Brain microvascular endothelial cell (primary cell): ENCODE measurements at regions not wholly inside any gene's neighbourhood (a gene's known extent, or its start where the extent isn't known, plus 50 kb on each side); places are given as distances from the start of the nearest gene placed in this dataset.

Experiments used
- DNase-seq: peaks from one replicate; pipeline ENCODE4 v3.0.0-alpha.2; 2020
- H3K27ac ChIP-seq: fragments of 250-450 bp; sonication (Bioruptor Pico); 2 replicates; pipeline ENCODE4 v1.5.1; 2020; ENCODE audit warnings: mild to moderate bottlenecking, moderate library complexity
- H3K27me3 ChIP-seq: fragments of 250-450 bp; sonication (Bioruptor Pico); replicated peaks from 2 replicates; pipeline ENCODE4 v1.5.1; 2020; ENCODE audit warnings: mild to moderate bottlenecking
- H3K36me3 ChIP-seq: fragments of 250-450 bp; sonication (Bioruptor Pico); replicated peaks from 2 replicates; pipeline ENCODE4 v1.5.1; 2020; ENCODE audit warnings: mild to moderate bottlenecking
- H3K4me3 ChIP-seq: 2 replicates; pipeline ENCODE4 v1.5.1; 2011; ENCODE audit warnings: low read depth, mild to moderate bottlenecking, control low read depth, low read length, moderate library complexity
- in situ Hi-C: cut with HindIII; loops from 2 replicates; pipeline ENCODE4 v1.10.0; 2017; ENCODE audit warnings: low sequenced_read_pairs, low pct_ligation_motif_present
- TF ChIP-seq, protein P1 (sequence below): IDR thresholded peaks from 2 replicates; pipeline ENCODE4 v1.5.1; 2011; ENCODE audit warnings: low read depth, mild to moderate bottlenecking, moderate library complexity, low read length, control low read depth, inconsistent platforms; ENCODE audit errors: missing control alignments

DNA sequence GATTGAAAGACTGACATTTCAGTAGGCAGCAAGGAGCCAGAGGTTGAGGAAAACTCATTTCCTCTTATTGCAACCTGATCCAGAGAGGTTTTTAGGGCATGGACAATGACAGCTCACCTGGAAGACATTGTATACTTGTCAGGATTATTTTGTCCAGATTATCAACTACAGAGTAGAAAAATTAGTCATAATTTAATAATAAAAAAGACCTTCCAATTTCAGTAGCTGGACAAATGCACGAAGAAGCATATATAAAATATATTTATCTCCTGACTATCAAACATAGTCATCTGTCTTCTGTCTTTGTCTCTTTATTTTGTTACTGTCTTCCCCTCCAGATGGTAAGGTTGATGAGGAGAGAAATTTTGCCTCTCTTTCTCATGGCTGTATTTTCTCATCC, 330.6 kb upstream of the RAG2 start:
- Histone ChIP-seq H3K27ac (no peak overlapping the region), H3K4me3 (no peak overlapping the region), H3K36me3 (no peaks in the 10 kb centered on the region), H3K27me3 (no peaks in the 10 kb centered on the region)
- in situ Hi-C loops = no loop called here
- TF ChIP-seq, protein P1, sequence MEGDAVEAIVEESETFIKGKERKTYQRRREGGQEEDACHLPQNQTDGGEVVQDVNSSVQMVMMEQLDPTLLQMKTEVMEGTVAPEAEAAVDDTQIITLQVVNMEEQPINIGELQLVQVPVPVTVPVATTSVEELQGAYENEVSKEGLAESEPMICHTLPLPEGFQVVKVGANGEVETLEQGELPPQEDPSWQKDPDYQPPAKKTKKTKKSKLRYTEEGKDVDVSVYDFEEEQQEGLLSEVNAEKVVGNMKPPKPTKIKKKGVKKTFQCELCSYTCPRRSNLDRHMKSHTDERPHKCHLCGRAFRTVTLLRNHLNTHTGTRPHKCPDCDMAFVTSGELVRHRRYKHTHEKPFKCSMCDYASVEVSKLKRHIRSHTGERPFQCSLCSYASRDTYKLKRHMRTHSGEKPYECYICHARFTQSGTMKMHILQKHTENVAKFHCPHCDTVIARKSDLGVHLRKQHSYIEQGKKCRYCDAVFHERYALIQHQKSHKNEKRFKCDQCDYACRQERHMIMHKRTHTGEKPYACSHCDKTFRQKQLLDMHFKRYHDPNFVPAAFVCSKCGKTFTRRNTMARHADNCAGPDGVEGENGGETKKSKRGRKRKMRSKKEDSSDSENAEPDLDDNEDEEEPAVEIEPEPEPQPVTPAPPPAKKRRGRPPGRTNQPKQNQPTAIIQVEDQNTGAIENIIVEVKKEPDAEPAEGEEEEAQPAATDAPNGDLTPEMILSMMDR = no peak
- DNase-seq = no peak

DNA sequence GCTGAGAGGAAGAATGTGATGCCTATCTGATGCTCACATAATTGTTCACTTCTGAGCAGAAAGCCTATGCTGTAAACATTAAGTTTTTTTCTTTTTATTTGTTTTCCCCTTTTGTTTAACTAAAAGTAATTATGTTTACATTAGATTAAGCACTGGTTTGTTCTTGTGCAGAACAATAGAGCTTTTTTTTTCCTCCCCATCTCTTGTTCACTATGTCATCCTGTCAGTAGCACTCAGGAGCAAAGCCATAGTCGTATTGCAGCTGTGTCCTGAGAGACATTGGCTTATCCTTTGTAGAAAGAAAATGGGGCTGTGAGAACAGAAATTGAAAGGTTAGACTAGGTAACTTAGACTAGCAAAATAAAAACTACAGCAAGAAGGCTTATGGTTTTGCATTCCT, 301.8 kb upstream of the RAG2 start:
- no peak for DNase-seq
- no peaks in the 10 kb centered on the region for H3K36me3 ChIP-seq
- in situ Hi-C loops = no loop called here
- no peak overlapping the region for H3K4me3 ChIP-seq
- no peak overlapping the region for H3K27ac ChIP-seq
- H3K27me3 ChIP-seq = no peaks in the 10 kb centered on the region
- TF ChIP-seq, protein P1 = no peak

DNA sequence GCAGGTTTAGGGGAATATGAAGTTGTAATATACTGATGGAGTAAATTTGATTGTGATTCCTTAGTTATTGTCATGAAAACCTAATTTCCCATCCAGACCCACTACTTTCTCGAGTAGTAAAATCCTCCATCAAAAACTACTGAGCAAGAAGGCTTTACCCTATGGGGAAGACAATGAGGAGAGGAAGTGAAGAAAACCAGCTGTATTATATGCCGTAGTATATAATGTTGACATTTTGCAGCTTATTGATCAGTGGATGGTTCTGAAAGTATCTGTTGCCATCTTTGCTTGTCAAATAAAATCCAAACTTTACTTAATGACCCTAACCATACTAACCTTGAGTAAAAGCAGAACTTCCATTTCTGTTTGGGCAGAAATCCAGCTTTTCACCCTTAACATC, 292.8 kb upstream of the RAG2 start:
- H3K36me3 ChIP-seq = no peaks in the 10 kb centered on the region
- no peak for DNase-seq
- TF ChIP-seq, protein P1 = no peak
- no peaks in the 10 kb centered on the region for H3K27me3 ChIP-seq
- in situ Hi-C loops = no loop called here
- H3K27ac ChIP-seq = no peak overlapping the region
- H3K4me3 ChIP-seq = no peak overlapping the region

DNA sequence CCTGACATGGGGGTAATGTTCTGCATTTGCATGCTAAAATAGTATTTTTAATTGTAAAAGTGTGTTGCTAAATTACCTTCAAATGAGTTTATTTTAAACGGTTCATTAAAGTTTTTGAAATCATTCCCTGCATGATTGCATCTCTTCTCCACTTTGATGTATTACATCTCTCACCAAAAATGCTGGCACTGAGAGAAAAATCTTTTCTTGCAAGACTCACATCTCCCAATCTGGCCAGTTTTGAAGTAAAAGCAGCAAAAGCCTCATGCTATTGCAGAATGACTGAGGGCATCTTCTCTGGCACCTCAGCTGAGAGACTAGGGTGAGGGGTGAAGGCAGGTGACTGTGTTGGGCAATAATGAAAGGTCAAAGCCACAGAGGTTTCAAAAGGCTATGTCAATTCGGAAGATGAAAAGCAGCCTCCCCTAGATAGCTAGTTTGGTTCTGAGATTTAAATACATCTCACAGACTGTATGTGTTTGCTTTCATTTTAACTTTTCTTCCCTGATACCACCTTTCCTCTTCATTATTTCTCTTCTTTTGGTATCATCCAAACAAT, 292.2 kb upstream of the RAG2 start:
- H3K4me3 ChIP-seq = no peak overlapping the region
- in situ Hi-C loops = no loop called here
- H3K27me3 ChIP-seq = no peaks in the 10 kb centered on the region
- H3K27ac ChIP-seq = no peak overlapping the region
- TF ChIP-seq, protein P1 = no peak
- H3K36me3 ChIP-seq = no peaks in the 10 kb centered on the region
- no peak for DNase-seq

DNA sequence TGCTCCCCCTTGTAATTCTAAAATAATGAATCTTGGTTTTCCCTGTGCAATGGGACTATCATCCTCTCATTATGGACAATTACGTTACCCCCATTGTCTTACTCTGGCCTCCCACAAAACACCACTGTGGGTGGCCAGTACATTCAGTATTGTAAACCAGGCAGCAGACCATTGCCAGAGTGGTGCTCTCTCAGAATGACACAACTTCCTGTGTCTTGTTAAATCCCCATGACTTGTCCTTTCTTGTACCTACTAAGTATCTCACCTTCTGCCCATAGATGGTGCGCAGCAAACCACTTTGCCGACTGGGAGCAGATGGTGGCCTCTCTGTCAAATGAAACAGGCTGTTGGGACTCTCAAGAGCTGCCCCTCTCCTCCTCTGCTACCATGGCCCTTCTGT, 287.1 kb upstream of the RAG2 start:
- in situ Hi-C loops = no loop called here
- no peaks in the 10 kb centered on the region for H3K36me3 ChIP-seq
- H3K27me3 ChIP-seq = no peaks in the 10 kb centered on the region
- H3K27ac ChIP-seq = no peak overlapping the region
- TF ChIP-seq, protein P1 = no peak
- no peak for DNase-seq
- no peak overlapping the region for H3K4me3 ChIP-seq

DNA sequence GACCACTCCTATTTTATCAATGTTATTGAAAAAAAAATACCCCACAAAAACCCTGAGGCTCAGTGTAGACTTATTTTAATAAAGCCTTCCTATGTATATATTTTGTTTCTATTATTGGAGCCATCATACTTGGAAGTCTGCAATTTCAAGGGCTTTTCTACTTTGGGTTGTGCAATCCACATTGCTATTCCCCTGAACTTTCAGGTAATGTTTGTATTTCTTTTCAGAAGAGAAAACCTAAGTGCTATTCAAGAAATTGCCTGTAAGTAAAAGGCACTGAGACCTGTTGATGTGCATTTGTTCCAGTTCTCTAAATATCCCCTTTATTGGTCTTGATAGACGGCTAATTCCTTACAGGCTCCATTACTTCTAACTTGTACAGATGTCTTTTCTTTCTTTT, 280.7 kb upstream of the RAG2 start:
- H3K4me3 ChIP-seq = no peak overlapping the region
- no peaks in the 10 kb centered on the region for H3K36me3 ChIP-seq
- TF ChIP-seq, protein P1 = no peak
- H3K27me3 ChIP-seq = no peaks in the 10 kb centered on the region
- H3K27ac ChIP-seq = no peak overlapping the region
- no peak for DNase-seq
- in situ Hi-C loops = no loop called here
